Stimulated activated CD4-positive, alpha-beta T cell treated with anti-CD3 and anti-CD28 coated beads, Interleukin-2, amount 100 ng/mL, for 48 hours (primary cell): ENCODE measurements at regions not wholly inside any gene's neighbourhood (a gene's known extent, or its start where the extent isn't known, plus 50 kb on each side); places are given as distances from the start of the nearest gene placed in this dataset.

Source experiments
- DNase-seq, 2 donors: peaks; one replicate each; pipeline ENCODE4 v3.0.0-alpha.2; 2020

DNA sequence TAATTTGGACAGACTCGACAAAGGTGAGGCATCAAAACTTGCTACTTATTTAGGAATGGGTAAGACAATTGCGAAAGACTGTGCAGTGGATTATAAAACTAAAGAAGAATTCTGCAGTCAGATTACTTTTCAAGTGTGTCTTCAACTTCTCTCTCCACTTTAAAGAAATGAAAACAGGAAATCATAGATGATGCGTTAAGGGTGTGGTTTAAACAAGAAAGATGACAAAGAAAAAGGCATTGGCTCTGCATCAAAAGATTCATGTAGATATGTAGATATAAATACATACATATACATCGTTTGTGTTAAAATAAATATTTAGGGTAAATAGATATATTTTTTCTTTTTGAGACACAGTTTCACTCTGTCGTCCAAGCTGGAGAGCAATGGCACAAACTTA lies 74.6 kb upstream of the PARP11 start:
- DNase-seq, result no peak

DNA sequence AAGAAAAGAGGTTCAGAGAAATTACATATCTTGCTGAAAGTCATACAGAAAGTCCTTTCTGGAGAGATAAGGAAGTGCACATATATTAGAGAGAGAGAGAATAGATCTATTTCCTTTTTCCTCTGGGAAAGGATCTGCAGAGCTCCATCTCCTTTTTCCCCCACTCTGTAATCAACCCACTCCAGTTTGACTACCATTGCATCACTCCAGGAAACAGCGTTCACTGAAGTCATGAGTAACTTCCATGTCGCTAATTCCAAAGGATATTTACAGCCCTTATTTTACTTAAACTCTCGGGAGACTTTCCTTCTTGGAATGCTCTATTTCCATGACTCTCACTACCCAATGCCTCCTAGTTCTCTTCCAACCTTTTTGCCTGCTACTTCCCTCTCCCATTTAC lies 72.5 kb upstream of the PARP11 start:
- no peak for DNase-seq

DNA sequence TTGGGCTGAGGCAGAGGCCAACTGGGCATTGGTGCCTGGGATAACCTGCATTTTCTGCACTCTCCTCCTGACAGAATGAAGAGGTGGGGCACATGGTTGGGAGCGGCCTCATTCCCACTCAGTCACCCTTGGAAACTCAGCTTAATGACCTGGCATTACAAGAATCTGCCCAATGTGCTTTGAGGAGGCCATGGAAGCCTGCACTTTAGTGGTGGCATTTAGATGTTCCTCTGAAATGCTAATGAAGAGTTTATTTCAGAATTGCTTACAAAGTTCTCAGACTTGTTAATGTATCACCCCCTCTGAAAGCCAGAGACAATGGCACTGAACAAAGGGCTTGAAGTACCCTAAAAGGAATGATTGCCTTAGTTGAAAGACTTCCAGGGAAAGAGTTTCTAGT lies 71.4 kb upstream of the PARP11 start:
- no peak for DNase-seq

DNA sequence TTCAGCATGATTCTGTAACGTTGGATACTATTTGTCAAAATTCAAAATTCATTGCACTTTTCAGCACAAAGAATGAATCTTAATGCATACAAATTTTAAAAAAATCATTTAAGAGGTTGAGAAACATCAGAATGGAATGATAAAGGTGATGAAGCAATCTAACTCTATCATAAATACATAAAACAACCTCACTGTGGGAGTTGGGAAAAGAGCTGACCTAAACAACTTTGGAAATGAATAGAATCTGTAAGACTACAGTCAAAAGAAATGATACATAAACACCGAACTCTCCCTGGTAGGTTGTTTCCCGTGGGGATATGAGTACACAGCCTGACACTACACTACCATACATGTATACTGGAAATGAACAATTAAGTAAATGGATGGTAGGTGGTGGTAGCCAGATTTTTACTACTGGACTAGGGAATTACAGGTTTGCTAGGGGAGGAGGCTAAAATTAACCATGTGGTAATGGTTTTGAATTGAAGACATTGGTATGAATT lies 64.9 kb upstream of the PARP11 start:
- no peak for DNase-seq

DNA sequence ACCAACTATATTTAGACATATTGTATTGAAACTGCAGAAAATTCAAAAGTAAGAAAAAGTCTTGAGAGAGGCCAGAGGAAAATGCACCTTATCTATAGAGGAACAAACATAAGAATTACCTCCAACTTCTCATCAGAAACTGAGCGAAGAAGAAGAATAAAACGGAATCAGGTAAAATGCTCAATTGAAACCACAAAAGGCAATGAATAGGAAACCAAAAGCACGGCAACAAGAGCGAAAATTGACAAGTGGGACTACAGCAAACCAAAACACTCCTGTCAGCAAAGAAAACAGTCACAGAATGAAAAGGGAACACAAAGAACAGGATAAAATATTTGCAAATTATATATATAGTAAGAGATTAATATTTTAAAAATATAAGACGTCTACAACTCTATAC lies 61.9 kb upstream of the PARP11 start:
- no peak for DNase-seq

DNA sequence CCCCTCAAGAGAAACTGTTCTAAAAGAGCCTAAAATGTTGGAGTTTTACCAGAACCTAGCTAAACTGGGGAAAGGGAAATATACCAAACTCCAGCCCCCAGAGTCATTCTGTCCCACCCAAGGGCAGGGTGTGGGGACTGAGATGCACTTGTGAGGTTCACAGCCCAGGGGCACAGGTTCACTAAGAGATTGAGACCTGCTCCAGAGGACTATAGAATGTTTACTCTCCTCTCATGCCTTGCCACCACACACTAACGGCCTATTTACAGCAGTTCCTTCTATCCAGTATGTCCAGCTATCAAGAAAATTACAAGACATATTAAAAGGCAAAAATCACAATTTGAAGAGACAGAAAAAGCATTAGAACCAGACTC lies 60.6 kb upstream of the PARP11 start:
- DNase-seq, result no peak

DNA sequence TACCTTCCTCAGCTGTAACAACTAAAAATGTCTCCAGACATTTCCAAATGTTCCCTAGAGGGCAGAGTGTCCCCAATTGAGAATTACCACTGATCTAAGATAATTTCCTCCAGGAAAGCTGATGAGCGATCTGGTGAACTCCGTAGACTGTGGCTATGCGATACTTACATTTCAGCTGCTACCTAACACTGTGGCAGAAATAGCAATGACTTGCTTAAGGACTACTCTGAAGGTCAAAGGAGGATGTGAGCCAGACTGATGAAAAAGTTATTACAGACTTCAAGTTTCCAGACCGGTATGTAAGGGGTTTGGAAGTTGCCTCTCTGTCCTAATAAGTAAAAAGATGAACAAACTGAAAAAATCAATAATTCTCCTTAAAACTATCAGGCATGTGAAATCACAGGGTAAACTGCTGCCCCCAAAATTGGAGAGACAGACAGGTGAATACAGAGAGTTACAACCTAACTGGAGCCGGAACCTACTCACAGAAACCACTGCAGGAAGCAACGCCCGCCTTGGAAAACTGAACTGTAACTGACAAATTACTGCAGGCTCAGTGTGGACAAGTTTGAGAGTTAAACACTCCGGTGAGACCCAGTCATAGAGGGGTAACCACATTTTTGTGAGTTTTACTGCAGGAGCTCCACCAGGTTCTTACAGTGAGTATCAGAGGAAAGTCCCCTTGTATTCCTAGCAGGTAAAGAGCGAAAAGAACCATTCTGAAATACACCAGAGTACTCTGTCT lies 60.0 kb upstream of the PARP11 start:
- DNase-seq, result no peak

DNA sequence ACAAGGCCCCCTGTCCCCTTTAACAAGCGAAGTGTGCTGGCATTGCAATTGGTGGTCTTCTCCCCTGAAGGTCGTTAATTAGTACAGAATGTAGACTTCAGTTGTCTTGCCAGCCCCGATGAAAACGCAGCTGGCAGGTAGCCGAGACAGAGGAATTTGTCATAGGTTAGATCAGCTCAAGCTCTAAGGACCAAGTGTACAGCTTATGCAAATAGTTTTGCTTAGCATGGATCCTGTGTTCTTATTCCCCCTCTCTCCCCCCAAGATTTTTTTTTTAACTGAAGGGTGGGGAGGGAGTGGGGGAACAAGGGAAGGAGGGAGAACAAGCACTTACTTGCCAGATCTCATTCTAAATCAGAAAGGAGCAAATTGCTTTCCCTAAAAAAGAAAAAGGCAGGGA lies 58.6 kb upstream of the PARP11 start:
- no peak for DNase-seq

DNA sequence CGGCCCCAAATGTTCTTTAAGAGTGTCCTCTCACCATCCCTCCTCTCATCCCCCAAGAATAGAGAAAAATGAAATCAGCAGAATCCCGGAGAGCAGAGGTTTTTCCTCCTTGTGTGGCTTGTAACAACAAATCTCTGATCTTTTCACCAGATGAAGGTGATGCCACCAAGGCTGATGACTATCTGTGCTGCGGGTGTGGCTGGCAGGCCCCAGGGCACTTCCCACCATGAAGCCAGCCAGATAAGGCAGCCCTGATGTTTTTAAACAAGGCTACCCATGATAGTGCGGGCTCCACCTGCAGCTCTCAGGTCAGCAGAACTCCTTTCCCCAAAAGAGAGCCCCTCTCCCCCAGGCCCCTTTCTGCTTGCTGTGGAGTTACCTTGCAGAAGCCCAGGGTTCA lies 58.0 kb upstream of the PARP11 start:
- DNase-seq, result no peak

DNA sequence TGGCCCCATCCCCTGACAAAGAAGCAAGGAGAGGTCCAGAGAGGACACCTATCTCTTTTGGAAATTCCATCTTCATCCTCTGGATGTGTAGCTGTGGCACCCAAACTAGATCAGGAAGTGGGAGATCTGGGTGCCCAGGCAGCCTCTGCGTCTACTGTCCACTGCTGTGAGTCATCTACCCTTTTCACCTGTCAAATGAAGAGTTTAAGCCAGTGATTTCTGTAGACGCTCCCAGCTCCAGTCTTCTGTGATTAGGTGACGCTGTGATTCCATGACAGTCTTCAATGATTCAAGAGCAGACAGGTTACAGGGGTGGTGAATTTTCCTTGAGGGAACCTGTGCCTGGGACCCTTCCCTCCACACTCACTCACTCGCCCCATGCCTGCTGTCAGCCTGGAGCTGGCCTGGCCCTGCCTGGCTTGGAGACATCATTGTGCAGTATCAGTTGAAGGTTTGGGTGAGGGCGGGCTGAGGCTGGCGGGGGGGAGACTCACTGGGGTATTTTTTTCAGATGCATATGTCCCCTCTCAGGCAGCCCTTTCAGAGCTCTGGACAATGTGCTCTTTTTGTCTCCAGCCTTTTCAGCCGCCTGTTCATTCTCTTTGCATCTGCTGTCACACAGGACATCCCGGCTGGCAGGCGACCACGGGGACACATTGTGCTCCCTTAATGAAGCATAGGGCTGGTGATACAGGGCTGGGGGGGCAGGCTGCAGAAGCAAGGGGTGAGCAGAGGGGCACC lies 56.8 kb upstream of the PARP11 start:
- DNase-seq, result no peak

DNA sequence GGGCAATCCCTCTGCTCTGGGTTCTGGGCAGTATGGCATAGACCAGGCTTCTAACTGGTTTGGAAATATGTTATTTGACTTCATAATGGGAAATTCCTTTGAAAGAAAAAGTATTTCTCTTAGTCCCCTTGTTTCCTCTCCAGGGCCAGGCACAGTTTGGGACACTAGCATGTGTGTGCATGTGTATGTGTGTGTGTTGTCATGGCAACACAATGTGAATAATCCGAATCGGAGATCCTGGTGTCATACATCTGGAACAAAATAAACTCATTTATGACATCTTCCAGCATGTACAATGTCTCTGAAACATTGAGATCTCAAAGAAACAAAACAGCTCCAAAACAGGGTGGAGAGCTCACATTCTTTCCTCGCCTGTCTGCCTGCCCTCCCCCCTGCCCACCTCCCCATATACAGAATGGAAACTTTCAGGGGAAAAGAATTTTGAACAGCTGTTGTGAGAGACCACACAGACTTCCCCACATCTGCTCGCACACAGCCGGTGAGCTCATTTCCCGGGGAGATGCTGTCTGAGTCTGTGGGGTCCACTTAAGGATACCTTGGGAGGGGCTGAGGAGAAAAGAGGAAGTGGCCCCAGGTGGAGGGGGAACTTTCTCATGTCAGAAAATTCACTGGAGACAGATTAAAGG lies 55.5 kb upstream of the PARP11 start:
- no peak for DNase-seq

DNA sequence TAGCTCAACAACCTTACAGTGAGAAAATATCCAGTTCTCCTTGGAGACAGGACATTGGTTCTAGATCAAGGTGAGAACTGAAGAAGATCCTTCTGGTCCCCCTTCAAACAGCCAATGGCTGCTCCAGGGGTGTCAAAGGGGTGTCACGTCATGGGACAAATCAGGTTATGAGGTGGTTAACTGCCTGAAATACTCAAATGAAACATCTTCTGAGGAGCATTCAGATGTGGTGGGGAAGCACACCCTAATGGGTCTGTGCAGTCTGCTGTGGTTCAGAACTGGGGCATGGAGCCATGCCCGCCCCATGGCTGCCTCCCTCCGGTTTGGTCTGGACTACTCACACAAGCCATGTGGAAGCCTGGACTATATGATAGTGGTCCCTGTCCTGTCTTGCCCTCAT lies 52.4 kb upstream of the PARP11 start:
- DNase-seq, result no peak

DNA sequence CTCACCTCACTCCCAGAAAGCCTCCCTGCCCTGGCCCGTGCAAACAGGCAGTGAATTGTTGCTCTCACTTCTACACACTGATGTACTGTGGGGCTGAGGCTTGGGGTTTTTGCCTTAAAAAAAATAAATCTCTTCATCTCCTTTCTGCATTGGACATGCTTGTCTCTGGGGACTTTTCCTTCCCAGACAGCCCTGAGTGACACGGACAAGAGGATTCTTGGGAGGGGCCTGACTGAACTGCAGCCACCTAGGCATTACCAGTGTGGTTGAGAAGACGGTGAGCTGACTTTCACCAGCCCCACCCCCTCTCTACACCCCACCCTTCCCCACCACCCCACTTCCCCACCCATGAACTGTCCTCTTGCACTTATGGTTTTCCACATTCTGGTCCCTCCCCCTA lies 51.6 kb upstream of the PARP11 start:
- no peak for DNase-seq

DNA sequence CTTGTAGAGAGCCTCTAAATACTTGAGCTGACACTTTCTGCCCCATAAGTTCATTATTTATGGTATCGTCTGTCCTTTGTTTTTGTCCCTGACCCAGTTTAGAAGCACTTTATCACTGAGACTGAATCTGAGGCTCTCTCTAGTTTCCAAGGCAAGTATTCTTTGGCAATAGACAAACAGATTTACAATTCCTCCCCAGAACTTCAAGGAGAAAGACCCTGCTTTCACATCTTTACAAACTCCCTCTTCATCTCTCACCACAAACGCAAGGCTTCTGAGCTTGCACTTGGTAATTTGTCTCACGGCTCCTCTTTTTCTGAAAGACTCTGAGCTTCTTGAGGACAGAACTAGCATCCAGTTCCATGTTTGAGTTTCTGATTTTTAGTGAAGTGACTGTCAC lies 49.8 kb upstream of the PARP11 start:
- no peak for DNase-seq
